ENCODE measurements at regions not wholly inside any gene's neighbourhood (a gene's known extent, or its start where the extent isn't known, plus 50 kb on each side); places are given as distances from the start of the nearest gene placed in this dataset.

DNA sequence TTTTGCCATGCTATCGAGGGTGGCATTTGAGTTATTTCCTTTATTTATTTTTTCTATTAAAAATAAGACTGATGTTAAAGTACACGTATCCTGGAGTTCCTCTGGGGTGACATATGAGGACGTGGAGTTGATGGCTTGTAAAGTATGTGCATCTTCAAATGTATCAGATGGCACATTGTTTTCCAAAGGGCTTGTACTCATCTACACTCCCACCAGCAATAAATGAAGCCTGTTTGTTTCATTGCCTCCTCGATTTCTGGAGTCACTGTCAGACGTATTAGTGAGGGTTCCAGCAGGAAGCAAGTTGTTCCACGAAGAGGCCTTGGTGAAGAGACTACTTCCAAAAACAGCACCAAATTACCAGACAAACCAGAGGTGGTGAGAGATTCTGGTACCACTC lies 423.9 kb downstream of the NPHP4 start:
- no peak overlapping the region for H3K4me3 ChIP-seq (replicated peaks; ENCODE audit: low read depth, low read length)
- TF ChIP-seq, protein P1, sequence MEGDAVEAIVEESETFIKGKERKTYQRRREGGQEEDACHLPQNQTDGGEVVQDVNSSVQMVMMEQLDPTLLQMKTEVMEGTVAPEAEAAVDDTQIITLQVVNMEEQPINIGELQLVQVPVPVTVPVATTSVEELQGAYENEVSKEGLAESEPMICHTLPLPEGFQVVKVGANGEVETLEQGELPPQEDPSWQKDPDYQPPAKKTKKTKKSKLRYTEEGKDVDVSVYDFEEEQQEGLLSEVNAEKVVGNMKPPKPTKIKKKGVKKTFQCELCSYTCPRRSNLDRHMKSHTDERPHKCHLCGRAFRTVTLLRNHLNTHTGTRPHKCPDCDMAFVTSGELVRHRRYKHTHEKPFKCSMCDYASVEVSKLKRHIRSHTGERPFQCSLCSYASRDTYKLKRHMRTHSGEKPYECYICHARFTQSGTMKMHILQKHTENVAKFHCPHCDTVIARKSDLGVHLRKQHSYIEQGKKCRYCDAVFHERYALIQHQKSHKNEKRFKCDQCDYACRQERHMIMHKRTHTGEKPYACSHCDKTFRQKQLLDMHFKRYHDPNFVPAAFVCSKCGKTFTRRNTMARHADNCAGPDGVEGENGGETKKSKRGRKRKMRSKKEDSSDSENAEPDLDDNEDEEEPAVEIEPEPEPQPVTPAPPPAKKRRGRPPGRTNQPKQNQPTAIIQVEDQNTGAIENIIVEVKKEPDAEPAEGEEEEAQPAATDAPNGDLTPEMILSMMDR (IDR thresholded peaks at IDR 0.05; ENCODE audit: low read length, missing control alignments) = no peak
- DNase-seq (ENCODE audit: low read depth) = no peak

DNA sequence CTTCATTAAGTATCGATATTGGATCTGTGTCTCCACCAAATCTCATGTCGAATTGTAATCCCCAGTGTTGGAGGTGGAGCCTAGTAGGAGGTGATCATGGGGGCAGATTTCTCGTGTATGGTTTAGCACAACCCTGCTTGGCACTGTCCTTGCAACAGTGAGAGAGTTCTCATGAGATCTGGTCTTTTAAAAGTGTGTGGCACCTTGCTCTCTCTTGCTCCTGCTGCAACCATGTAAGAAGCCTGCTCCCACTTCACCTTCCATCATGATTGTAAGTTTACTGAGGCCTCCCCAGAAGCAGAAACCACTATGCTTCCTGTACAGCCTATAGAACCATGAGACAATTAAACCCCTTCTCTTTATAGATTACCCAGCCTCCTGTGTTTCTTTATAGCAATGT lies 424.4 kb downstream of the NPHP4 start:
- TF ChIP-seq, protein P1 (IDR thresholded peaks at IDR 0.05; ENCODE audit: low read length, missing control alignments) = no peak
- no peak for DNase-seq (ENCODE audit: low read depth)
- H3K4me3 ChIP-seq (replicated peaks; ENCODE audit: low read depth, low read length) = no peak overlapping the region

DNA sequence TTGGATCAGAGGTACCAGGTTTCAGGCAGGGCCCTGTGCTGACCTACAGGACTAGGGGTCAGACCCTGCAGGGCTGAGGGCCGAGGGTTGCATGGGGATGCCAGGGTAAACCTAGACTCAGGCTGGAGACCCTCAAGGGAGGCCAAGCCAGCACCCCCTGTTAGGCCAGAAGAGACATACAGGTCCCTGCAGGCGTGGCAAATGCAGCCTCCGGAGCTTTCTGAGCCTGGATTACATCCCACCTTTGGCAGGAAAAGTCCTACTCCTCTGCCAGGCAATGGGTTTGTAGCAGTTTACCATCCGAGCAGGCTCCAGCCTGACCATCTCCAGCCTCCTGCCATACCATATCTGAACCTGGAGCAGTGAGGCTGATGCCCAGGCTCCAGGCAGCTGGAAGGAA lies 425.3 kb downstream of the NPHP4 start:
- H3K4me3 ChIP-seq (replicated peaks; ENCODE audit: low read depth, low read length) = no peak overlapping the region
- DNase-seq (ENCODE audit: low read depth) = no peak
- TF ChIP-seq, protein P1 (IDR thresholded peaks at IDR 0.05; ENCODE audit: low read length, missing control alignments) = no peak

DNA sequence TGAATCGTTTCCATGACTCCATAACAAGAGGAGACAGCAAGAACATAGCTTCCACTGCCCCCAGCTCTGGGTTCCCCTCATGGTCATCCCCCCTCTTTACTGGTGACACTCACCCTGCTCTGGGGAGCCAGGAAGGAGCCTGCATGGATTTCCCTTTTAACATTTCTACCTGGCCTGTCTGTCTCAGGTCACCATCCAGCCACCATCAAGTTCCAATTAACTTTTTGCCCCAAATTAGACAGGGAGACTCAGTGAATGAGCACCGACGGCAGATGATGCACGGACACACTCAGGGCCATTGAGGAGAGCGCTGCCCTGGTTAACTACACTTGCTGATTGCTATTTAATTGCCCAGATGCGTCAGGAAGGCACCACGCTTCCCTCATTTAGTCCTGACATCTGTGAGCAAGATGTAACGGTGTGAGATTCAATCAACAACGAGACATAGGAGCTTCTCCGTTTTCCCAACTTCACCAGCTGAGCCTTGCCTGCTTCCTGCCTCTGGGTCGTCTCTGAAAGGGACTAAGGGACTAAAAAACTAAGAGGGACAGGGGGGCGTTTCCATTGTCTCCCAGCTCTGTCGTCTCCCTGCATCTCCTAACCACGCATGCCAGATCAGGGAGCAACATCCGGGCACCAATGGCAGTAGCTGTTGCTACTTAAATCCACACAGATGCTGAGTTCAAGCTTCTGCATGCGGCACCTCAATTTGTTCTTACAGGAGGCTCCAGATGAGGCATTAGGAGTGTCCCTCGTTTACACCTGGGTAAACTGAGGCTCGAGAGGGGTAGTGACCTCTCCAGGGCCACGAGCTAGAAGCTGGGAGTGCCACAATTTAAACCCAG lies 426.7 kb downstream of the NPHP4 start:
- TF ChIP-seq, protein P1 (IDR thresholded peaks at IDR 0.05; ENCODE audit: low read length, missing control alignments) = no peak
- DNase-seq (ENCODE audit: low read depth) = no peak
- no peak overlapping the region for H3K4me3 ChIP-seq (replicated peaks; ENCODE audit: low read depth, low read length)

DNA sequence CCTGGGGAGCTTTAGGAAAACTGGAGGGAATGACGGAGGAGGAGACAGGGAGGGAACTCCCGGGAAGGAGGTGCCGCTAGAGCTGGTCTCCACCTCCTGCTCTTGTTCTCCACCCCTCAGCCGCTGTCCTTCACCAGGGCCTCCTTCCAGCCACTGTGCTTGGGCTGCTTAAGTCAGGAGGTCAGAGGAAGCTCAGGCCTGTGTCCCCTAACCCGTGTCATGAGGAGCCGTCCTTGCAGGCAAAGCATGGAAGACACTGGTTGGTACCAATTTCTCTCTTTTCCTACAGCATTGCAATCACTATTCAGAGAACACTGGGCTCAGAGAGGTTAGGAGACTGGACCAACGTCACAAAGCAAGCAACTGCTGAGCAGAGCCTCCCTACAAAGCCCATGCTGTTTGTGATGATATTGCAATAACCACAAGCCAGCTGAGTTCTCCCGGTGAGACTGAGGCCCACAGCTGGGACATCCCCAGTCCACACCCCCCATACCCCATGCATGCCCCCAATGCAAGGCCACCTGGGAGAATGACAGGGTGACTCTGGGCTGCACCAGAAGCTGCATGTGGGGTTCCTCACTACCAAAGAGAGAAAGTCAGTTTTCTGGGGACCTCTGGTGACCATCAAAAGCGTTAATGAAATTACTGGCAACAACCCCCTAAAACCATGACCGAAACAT lies 427.5 kb downstream of the NPHP4 start:
- no peak for DNase-seq (ENCODE audit: low read depth)
- TF ChIP-seq, protein P1 (IDR thresholded peaks at IDR 0.05; ENCODE audit: low read length, missing control alignments) = no peak

DNA sequence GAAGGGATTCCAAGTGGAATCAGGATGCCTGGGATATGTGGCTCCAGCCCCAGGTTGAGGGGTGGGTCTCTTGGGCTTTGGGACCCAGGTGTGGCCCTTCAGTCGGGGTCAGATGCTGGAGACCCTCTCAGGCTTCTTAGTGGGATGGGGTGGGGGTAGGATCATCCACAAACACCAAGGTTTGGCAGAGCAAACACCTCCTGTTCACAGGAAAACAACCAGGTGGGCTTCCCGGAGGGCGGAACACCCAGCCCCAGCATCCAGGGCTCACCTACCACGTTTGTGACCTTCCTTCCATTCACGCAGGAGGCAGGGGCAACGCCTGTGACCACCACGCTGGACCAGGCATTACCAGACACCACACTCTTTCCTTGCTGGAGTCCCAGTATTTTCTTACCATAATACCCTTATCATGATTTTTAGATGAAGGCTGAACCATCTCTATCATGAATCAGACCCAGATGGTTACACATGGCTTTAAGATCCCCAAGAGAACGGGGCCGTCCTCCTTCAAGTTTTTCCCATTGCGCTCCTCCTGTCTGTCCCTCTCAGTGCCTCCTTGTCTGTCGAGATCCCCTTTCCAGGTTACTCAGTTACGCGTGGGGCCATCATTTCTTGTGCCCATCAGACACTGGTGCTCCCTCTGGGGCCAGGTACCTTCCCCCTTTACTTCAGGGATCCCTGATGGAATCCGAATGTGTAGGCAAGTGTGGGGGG lies 428.2 kb downstream of the NPHP4 start:
- DNase-seq (ENCODE audit: low read depth) = no peak
- TF ChIP-seq, protein P1 (IDR thresholded peaks at IDR 0.05; ENCODE audit: low read length, missing control alignments) = no peak
- no peak overlapping the region for H3K4me3 ChIP-seq (replicated peaks; ENCODE audit: low read depth, low read length)

More for the DNA sequence above, 427.5 kb downstream of the NPHP4 start:
- H3K4me3 ChIP-seq (replicated peaks; ENCODE audit: low read depth, low read length) = no peak overlapping the region

Data from fibroblast of pulmonary artery (primary cell).